PC-3 (cell line): ENCODE measurements at regions not wholly inside any gene's neighbourhood (a gene's known extent, or its start where the extent isn't known, plus 50 kb on each side); places are given as distances from the start of the nearest gene placed in this dataset.

Experiments
- ATAC-seq: fragments of 200-7000 bp; cut with Tn5 transposase; 2 replicates; pipeline ENCODE4 v1.9.1; 2020; ENCODE audit warnings: mild to moderate bottlenecking, moderate library complexity
- BruUV-seq: library from RNA; stranded (reverse); fragments of 400-500 nt; replicated peaks from 2 replicates; lab custom pipeline; 2021; lab: Mats Ljungman, UMichigan
- CTCF ChIA-PET: fragments of 300-600 bp; sonication (Branson Sonifier 250); formaldehyde crosslinking; loops from one replicate; lab custom pipeline; 2022; ENCODE audit warnings: antibody characterized with exemption; lab: Charles Lee
- POLR2A ChIA-PET: fragments of 300-600 bp; sonication (Branson Sonifier 250); formaldehyde crosslinking; loops from one replicate; lab custom pipeline; 2022; ENCODE audit warnings: antibody characterized with exemption; ENCODE audit not compliant: unreplicated experiment; lab: Charles Lee
- DNase-seq: peaks from one replicate; pipeline ENCODE4 v3.0.0-alpha.2; 2015
- H2AFZ ChIP-seq: fragments of 300-600 bp; sonication (generic); 2 replicates; pipeline ENCODE4 v1.6.0; 2016; ENCODE audit warnings: antibody characterized with exemption, low read length
- H3F3A ChIP-seq: fragments of 300-600 bp; sonication (generic); one replicate; pipeline ENCODE4 v1.6.0; 2017; ENCODE audit warnings: antibody characterized with exemption, low read length, control low read depth, mild to moderate bottlenecking; ENCODE audit not compliant: unreplicated experiment
- H3K27ac ChIP-seq: fragments of 300-600 bp; sonication (generic); 2 replicates; pipeline ENCODE4 v1.5.1; 2016; ENCODE audit warnings: mild to moderate bottlenecking, low read length
- H3K27me3 ChIP-seq: fragments of 300-600 bp; sonication (generic); 2 replicates; pipeline ENCODE4 v1.6.1; 2016; ENCODE audit warnings: low read length, mixed read lengths
- H3K36me3 ChIP-seq: fragments of 300-600 bp; sonication (generic); 2 replicates; pipeline ENCODE4 v1.6.1; 2016; ENCODE audit warnings: low read depth, mixed run types, low read length, mixed read lengths
- H3K4me1 ChIP-seq: fragments of 300-600 bp; sonication (generic); 2 replicates; pipeline ENCODE4 v1.5.1; 2016; ENCODE audit warnings: low read length; ENCODE audit not compliant: insufficient read depth
- H3K4me2 ChIP-seq: fragments of 300-600 bp; sonication (generic); 2 replicates; pipeline ENCODE4 v1.6.0; 2016; ENCODE audit warnings: low read length
- H3K4me3 ChIP-seq: fragments of 300-600 bp; sonication (generic); 2 replicates; pipeline ENCODE4 v1.5.1; 2016; ENCODE audit warnings: mild to moderate bottlenecking, low read length, mixed read lengths
- H3K79me2 ChIP-seq: fragments of 300-600 bp; sonication (generic); 2 replicates; pipeline ENCODE4 v1.6.1; 2017; ENCODE audit warnings: low read length, mixed read lengths
- H3K9ac ChIP-seq: fragments of 300-600 bp; sonication (generic); 2 replicates; pipeline ENCODE4 v1.6.0; 2016; ENCODE audit warnings: mild to moderate bottlenecking, low read length
- H3K9me2 ChIP-seq: fragments of 300-600 bp; sonication (generic); replicated peaks from 2 replicates; pipeline ENCODE4 v1.6.1; 2016; ENCODE audit warnings: mixed run types, low read length, mixed read lengths
- H3K9me3 ChIP-seq: fragments of 300-600 bp; sonication (generic); 2 replicates; pipeline ENCODE4 v1.6.1; 2016; ENCODE audit warnings: low read length, mixed read lengths
- H4K20me1 ChIP-seq: fragments of 300-600 bp; sonication (generic); 2 replicates; pipeline ENCODE4 v1.6.1; 2016; ENCODE audit warnings: low read length, mixed read lengths
- CTCF ChIP-seq: fragments of 300-600 bp; sonication (generic); conservative IDR thresholded peaks from 2 replicates; pipeline ENCODE4 v1.5.1; 2017; ENCODE audit warnings: antibody characterized with exemption, low read depth, mild to moderate bottlenecking, low read length
- EZH2 ChIP-seq: fragments of 300-600 bp; sonication (generic); IDR thresholded peaks from one replicate; pipeline ENCODE4 v1.6.1; 2017; ENCODE audit warnings: antibody characterized with exemption, mild to moderate bottlenecking, low read length; ENCODE audit not compliant: unreplicated experiment
- EZH2phosphoT487 ChIP-seq: fragments of 300-600 bp; sonication (generic); IDR thresholded peaks from 2 replicates; pipeline ENCODE4 v1.6.1; 2018; ENCODE audit warnings: mild to moderate bottlenecking, antibody characterized with exemption, low read length, borderline replicate concordance
- intact Hi-C: fragments of 100-400 bp; cut with micrococcal nuclease; formaldehyde crosslinking; loops from 2 replicates; pipeline ENCODE4 v1.9.0; 2023

GRCh38 chr1:208899438-208899837 lies 655.3 kb upstream of the PLXNA2 start:
- H4K20me1 ChIP-seq, result no peaks in the 10 kb centered on the region
- H3K27ac ChIP-seq, result no peak overlapping the region
- H3K9me2 ChIP-seq, result no peaks in the 10 kb centered on the region
- no peak for TF ChIP-seq EZH2
- TF ChIP-seq EZH2phosphoT487, result no peak
- no peak for TF ChIP-seq CTCF
- ChIA-PET POLR2A (no interaction called here), CTCF (no interaction called here)
- intact Hi-C loops, result no loop called here
- H3K79me2 ChIP-seq, result no peaks in the 10 kb centered on the region
- no peaks in the 10 kb centered on the region for H3K9me3 ChIP-seq
- no peaks in the 10 kb centered on the region for H3F3A ChIP-seq
- H2AFZ ChIP-seq, result no peak overlapping the region
- no peaks in the 10 kb centered on the region for H3K27me3 ChIP-seq
- no peaks in the 10 kb centered on the region for H3K36me3 ChIP-seq
- H3K4me2 ChIP-seq, result no peak overlapping the region
- no peak overlapping the region for H3K9ac ChIP-seq
- H3K4me1 ChIP-seq, result no peaks in the 10 kb centered on the region
- no TSS peak for BruUV-seq
- no peak overlapping the region for H3K4me3 ChIP-seq
- ATAC-seq (no peak), DNase-seq (no peak)

GRCh38 chr1:208903251-208903905 lies 659.2 kb upstream of the PLXNA2 start:
- no TSS peak for BruUV-seq
- no peak overlapping the region for H3K9ac ChIP-seq
- H2AFZ ChIP-seq, result 0 out of 2 replicates have a peak overlapping the region, but pooled peaks have one; percentile 5
- H3K9me2 ChIP-seq, result no peaks in the 10 kb centered on the region
- H3K36me3 ChIP-seq, result no peaks in the 10 kb centered on the region
- no peak for ATAC-seq
- no peaks in the 10 kb centered on the region for H3F3A ChIP-seq
- no peak overlapping the region for H3K4me2 ChIP-seq
- no peak overlapping the region for H3K4me3 ChIP-seq
- ChIA-PET CTCF (no interaction called here), POLR2A (no interaction called here)
- no peak for DNase-seq
- no peaks in the 10 kb centered on the region for H4K20me1 ChIP-seq
- no peaks in the 10 kb centered on the region for H3K9me3 ChIP-seq
- no peak overlapping the region for H3K27ac ChIP-seq
- no peaks in the 10 kb centered on the region for H3K4me1 ChIP-seq
- H3K27me3 ChIP-seq, result no peaks in the 10 kb centered on the region
- intact Hi-C loops, result no loop called here
- TF ChIP-seq EZH2phosphoT487 (no peak), EZH2 (no peak), CTCF (no peak)
- no peaks in the 10 kb centered on the region for H3K79me2 ChIP-seq

GRCh38 chr1:208907790-208908189 lies 663.6 kb upstream of the PLXNA2 start:
- intact Hi-C loops, result no loop called here
- no peak overlapping the region for H3K4me2 ChIP-seq
- H3K36me3 ChIP-seq, result no peaks in the 10 kb centered on the region
- DNase-seq (no peak), ATAC-seq (no peak)
- H3K9me3 ChIP-seq, result no peaks in the 10 kb centered on the region
- CTCF ChIA-PET, result no interaction called here
- H3K27ac ChIP-seq, result no peak overlapping the region
- H3F3A ChIP-seq, result no peaks in the 10 kb centered on the region
- H4K20me1 ChIP-seq, result no peaks in the 10 kb centered on the region
- H3K79me2 ChIP-seq, result no peaks in the 10 kb centered on the region
- BruUV-seq, result no TSS peak
- H2AFZ ChIP-seq, result no peak overlapping the region
- H3K27me3 ChIP-seq, result no peaks in the 10 kb centered on the region
- H3K4me3 ChIP-seq, result no peak overlapping the region
- TF ChIP-seq EZH2, result no peak
- no peak for TF ChIP-seq EZH2phosphoT487
- no peak for TF ChIP-seq CTCF
- no peak overlapping the region for H3K9ac ChIP-seq
- peaks cover 4% of the 10 kb centered on the region; the same call in 1 of the 2 replicates for H3K4me1 ChIP-seq
- POLR2A ChIA-PET, result no interaction called here
- H3K9me2 ChIP-seq, result no peaks in the 10 kb centered on the region
